HG03280 (cell line): ENCODE measurements at regions not wholly inside any gene's neighbourhood (a gene's known extent, or its start where the extent isn't known, plus 50 kb on each side); places are given as distances from the start of the nearest gene placed in this dataset.

Experiments used
- ATAC-seq: cut with Tn5 transposase; IDR thresholded peaks from one replicate; pipeline ENCODE4 v1.9.1; 2021; ENCODE audit warnings: mild to moderate bottlenecking, moderate library complexity; ENCODE audit not compliant: unreplicated experiment

GRCh38 chr1:68551459-68551858, 54.6 kb upstream of the DEPDC1 start:
- no peak for ATAC-seq

GRCh38 chr1:68558321-68559026, 61.6 kb upstream of the DEPDC1 start:
- no peak for ATAC-seq

- ATAC-seq = no peak
Measured at GRCh38 chr1:68565923-68566322, 69.0 kb upstream of the DEPDC1 start.

DNA sequence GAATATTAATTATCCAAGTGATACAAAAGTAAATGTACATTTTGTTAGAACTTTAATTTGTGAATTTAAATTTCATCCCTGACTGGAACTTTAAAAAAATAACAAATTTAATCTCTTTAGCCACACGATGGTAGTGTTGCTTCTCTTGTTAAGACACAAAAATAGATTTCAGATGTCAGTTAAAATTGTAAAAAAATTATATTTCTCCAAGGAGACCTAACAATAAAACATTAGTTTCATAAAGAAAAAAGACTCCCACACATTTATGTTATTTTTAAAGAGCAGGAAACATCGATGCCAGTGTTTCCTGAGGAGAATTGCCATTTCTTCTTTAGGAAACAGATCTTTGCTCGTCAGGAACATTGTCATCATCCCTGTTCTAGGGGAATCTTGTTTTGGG, 74.0 kb upstream of the DEPDC1 start:
- ATAC-seq = no peak

- no peak for ATAC-seq
Measured at GRCh38 chr1:68571454-68572235, 74.8 kb upstream of the DEPDC1 start.

DNA sequence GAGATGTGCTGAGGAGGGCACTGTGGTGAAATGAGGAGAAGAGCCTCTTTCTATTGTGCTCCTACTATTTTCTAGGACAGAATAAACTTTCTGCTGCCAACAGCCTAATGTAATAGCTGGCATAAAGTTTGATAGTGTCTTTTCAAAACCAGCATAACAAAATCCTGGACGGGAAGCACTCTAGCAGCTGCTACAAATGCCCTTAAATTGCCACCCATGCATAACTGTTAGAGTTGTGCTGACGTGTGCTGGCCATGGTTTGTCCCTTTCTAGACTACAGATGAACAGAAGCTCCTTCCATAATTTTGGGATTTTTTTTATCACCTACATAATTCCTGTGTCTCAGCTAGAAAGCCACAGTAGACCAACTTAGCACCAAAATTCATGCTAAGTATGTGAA, 88.5 kb upstream of the DEPDC1 start:
- no peak for ATAC-seq

- ATAC-seq = no peak
Measured at GRCh38 chr1:68586766-68587165, 89.9 kb upstream of the DEPDC1 start.

DNA sequence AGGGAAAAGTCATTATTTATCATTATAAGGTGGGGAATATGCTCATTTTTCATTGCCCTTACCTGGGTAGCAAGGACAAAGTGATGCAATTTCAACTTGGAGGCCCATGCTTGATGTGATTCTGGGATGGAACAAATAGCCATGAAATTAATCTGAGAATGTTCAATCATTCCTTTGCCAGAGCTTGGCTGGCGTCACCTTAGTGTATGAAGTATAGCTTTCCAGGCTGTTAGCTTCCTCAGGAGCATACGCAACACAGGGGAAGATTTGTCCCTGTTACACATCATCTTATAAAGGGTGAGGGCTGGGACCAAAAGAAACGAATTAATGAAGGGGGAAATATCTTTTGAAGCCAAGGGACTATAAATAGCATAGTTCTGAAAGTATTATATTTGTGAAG, 91.4 kb upstream of the DEPDC1 start:
- ATAC-seq = no peak

DNA sequence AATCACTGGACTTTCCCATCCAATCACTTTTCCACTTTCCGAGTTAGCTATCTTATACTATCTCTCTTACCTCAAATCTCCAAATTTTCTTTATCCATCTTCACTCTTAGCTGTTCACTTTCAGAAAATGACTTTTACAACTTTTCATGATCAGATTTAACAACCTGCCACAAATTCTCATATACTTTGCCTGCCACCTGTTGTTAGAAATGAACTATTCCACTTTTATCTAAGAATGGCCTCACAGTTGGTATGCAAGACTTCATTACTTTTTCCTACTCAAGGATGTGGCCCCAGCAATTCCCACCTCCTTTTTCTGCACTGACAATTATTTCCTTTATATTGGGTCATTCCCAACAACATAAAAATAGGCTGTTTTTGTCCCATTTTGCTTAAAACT, 93.6 kb upstream of the DEPDC1 start:
- no peak for ATAC-seq

- no peak for ATAC-seq
Measured at GRCh38 chr1:68594851-68595250, 98.0 kb upstream of the DEPDC1 start.

DNA sequence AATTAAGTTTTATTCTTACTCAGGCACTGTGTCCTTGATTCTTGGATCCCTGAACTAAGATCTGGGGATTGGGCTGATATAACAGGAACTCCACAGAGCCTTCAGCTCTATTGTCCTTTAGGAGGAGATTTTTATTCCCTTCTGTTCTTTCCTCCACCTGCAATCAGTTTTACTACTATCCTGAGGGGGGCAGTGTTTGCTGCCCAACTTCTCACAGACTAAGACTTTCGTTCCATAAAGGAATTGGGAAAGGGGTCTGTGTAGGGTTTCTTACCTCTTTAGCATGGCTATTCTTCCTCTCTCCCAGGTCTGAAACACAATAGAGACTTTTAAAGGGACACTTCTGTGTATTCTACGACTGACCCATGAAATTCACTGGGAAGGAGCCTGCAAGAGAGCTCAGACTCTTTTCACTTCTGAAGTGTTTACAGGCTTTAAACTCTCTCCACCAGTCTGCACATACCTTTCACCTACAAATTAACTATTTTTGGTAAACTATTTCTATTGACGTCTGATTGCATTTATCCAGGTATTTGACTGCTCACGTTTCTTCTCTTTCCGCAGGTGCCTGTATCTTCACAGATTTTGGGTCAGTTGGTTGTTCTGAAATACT, 103.3 kb upstream of the DEPDC1 start:
- no peak for ATAC-seq

GRCh38 chr1:68608289-68608688, 111.4 kb upstream of the DEPDC1 start:
- ATAC-seq = no peak

DNA sequence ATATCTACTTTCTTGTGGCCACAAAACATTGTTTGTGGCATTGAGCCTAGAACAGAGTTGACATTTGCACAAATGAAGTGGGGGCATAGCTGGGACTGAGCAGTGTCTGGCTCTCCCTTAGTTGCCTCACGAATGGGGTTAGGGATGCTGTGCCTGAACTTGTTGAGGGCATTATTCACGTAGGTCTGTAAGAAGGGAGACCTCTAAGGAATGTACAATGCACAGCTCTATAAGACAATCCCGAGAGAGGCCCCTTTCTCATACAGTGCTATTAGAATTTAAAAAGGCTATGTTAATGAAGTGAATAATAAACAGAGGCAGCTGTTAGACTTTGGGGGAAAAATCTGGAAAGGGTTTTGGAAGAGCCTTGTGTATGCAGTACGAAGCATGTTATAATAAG, 118.4 kb upstream of the DEPDC1 start:
- ATAC-seq = no peak

- no peak for ATAC-seq
Measured at GRCh38 chr1:68617942-68618341, 121.1 kb upstream of the DEPDC1 start.

DNA sequence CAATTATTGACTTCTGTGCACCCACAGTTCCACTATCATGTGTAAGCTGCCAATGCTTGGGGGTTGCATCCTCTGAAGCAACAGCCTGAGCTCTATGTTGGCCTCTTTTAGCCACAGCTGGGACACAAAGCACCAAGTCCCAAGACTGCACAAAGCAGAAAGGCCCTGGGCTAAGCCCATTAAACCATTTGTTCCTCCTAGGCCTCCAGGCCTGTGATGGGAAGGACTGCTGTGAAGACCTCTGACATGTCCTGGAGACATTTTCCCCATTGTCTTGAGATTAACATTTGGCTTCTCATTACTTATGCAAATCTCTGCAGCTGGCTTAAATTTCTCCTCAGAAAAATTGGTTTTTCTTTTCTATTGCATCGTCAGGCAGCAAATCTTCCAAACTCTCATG, 123.7 kb upstream of the DEPDC1 start:
- ATAC-seq = no peak

GRCh38 chr1:68623700-68624099, 126.8 kb upstream of the DEPDC1 start:
- no peak for ATAC-seq

DNA sequence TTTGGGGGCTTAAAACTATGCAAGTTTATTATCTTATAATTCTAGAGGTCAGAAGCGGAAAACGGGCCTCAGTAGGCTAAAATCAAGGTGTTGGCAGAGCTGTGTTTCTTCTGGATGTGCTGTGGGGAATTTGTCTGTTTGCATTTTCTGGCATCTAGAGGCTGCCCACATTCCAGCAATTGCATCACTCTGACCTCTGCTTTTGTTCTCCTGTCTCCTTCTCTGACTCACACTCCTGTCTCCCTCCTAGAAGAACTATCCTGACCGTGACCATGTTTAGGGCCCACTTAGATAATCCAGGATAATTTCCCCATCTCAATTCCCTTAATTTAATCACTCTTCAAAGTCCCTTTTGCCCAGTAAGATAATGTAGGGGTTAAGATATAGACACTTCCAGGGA, 127.4 kb upstream of the DEPDC1 start:
- ATAC-seq = no peak

- no peak for ATAC-seq
Measured at GRCh38 chr1:68625624-68626023, 128.7 kb upstream of the DEPDC1 start.

GRCh38 chr1:68633141-68633919, 136.4 kb upstream of the DEPDC1 start:
- no peak for ATAC-seq

DNA sequence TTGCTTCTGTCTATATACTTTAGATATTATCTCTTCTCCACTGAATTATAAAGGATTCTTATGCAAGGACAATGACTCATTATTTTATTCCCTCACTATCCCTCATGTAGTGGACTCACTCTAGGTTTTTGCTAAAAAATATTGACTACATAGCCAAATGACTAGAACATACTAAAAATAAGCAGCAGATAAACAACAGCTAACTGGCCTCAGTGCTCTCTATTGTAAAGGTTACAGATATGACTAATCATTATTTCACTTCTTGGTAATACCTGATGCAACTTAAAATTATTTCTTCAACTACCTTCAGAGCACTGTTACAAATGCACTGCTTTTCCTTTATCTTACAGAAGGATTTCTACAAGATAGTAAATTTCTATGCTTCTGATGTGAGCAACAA, 147.6 kb upstream of the DEPDC1 start:
- no peak for ATAC-seq

GRCh38 chr1:68651115-68651514, 154.2 kb upstream of the DEPDC1 start:
- ATAC-seq = no peak
